ENCODE measurements at regions not wholly inside any gene's neighbourhood (a gene's known extent, or its start where the extent isn't known, plus 50 kb on each side); places are given as distances from the start of the nearest gene placed in this dataset.

DNA sequence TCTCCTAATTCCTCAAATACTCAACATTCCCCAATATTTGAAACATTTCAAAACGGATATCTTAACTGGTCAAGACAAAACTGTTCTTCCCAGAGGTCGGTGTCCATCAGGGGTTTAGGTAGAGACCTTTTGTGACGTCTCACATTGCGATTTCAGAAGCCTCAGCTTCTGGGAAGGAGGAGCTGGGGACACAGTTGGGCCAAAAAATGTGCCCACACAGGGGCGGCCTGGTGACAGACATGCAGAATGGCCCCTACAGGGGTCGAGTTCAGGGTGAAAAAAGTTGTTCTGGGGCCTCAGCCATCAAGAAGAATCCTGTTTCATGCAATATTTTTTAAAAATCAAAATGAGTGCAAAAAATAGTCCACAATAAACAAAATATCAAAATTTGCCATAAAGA, 108.7 kb upstream of the PFKP start:
- Mint-ChIP-seq H3K9me3 (peaks cover 19 to 20% of the 10 kb centered on the region in 2 experiments), H3K36me3 (ENCODE audit: insufficient read depth in 1 of 3, low read depth in 3 of 3) (peaks cover 15 to 28% (median 17%) of the 10 kb centered on the region in 3 experiments), H3K4me3 (no peak overlapping the region), H3K27ac (no peak overlapping the region), H3K4me1 (peaks cover 15 to 19% of the 10 kb centered on the region in 2 experiments), H3K27me3 (ENCODE audit: low read depth) (peaks cover 6% of the 10 kb centered on the region; the same call in 1 of the 2 replicates)
- no peaks in the 10 kb centered on the region for H3K79me1 ChIP-seq (ENCODE audit: insufficient read depth, low read depth, low read length, poor library complexity, severe bottlenecking)
- no peak overlapping the region for H3K14ac ChIP-seq (ENCODE audit: insufficient read depth, low read length)
- peak overlapping the region; percentile 26 for H2BK120ac ChIP-seq (ENCODE audit: low read depth, low read length, poor library complexity, severe bottlenecking)
- no peak overlapping the region for H3K23ac ChIP-seq (ENCODE audit: insufficient read length, low read depth, low read length)
- H4K8ac ChIP-seq (replicated peaks; ENCODE audit: insufficient read length, low read depth, low read length): no peak overlapping the region
- H4K20me1 ChIP-seq (ENCODE audit: control insufficient read depth, insufficient read depth, insufficient read length): no peaks in the 10 kb centered on the region
- no peak overlapping the region for H3K4ac ChIP-seq (ENCODE audit: low read depth, low read length)
- no peaks in the 10 kb centered on the region for H3K23me2 ChIP-seq (ENCODE audit: insufficient read length, low read depth, low read length, poor library complexity, severe bottlenecking)
- TF ChIP-seq, protein P1, sequence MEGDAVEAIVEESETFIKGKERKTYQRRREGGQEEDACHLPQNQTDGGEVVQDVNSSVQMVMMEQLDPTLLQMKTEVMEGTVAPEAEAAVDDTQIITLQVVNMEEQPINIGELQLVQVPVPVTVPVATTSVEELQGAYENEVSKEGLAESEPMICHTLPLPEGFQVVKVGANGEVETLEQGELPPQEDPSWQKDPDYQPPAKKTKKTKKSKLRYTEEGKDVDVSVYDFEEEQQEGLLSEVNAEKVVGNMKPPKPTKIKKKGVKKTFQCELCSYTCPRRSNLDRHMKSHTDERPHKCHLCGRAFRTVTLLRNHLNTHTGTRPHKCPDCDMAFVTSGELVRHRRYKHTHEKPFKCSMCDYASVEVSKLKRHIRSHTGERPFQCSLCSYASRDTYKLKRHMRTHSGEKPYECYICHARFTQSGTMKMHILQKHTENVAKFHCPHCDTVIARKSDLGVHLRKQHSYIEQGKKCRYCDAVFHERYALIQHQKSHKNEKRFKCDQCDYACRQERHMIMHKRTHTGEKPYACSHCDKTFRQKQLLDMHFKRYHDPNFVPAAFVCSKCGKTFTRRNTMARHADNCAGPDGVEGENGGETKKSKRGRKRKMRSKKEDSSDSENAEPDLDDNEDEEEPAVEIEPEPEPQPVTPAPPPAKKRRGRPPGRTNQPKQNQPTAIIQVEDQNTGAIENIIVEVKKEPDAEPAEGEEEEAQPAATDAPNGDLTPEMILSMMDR (conservative IDR thresholded peaks at IDR 0.05): no peak
- H3T11ph ChIP-seq (ENCODE audit: low read length): no peak overlapping the region
- no peaks in the 10 kb centered on the region for H3K9me3 ChIP-seq (ENCODE audit: control insufficient read depth, low read depth, low read length)
- H3K9ac ChIP-seq (ENCODE audit: extremely low read depth, insufficient read length, low read length): no peak overlapping the region
- H2BK15ac ChIP-seq (ENCODE audit: low read depth, low read length): no peak overlapping the region
- no peak overlapping the region for H2BK20ac ChIP-seq (ENCODE audit: low read depth, low read length, poor library complexity, severe bottlenecking)
- no peaks in the 10 kb centered on the region for H3K27me3 ChIP-seq (ENCODE audit: insufficient read depth, low read length)
- H3K4me1 ChIP-seq (ENCODE audit: insufficient read depth, low read length): peaks cover 3% of the 10 kb centered on the region; the same call in 1 of the 2 replicates
- peak overlapping the region; percentile 56 for H2AFZ ChIP-seq (ENCODE audit: low read length)
- DNase-seq: no peak
- no peak overlapping the region for H4K91ac ChIP-seq (ENCODE audit: insufficient read length, low read depth, low read length)
- no peak overlapping the region for H3K18ac ChIP-seq (ENCODE audit: insufficient read length, low read depth, low read length)
- H3K27ac ChIP-seq (ENCODE audit: insufficient read length, low read depth, low read length): no peak overlapping the region
- 0 out of 2 replicates have a peak, but pooled peaks cover 1% of the 10 kb centered on the region for H3K79me2 ChIP-seq (ENCODE audit: insufficient read depth, low read length)
- no peak overlapping the region for H2AK5ac ChIP-seq (ENCODE audit: insufficient read length, low read length)
- no CpG with 5 or more reads among the region's 6 CpGs for WGBS (ENCODE audit: extremely low coverage, insufficient read length, low lambda C conversion rate)
- no peak overlapping the region for H4K5ac ChIP-seq (ENCODE audit: insufficient read length, low read depth, low read length)
- no peak overlapping the region for H3K4me2 ChIP-seq (ENCODE audit: insufficient read depth, insufficient read length, low read length)
- H2BK5ac ChIP-seq (ENCODE audit: insufficient read length, low read length): no peak overlapping the region
- no peak overlapping the region for H2BK12ac ChIP-seq (ENCODE audit: insufficient read length, low read depth, low read length)
- H3K56ac ChIP-seq (ENCODE audit: insufficient read length, low read depth, low read length): no peak overlapping the region
